GM12878 (cell line): ENCODE measurements at regions not wholly inside any gene's neighbourhood (a gene's known extent, or its start where the extent isn't known, plus 50 kb on each side); places are given as distances from the start of the nearest gene placed in this dataset.

ENCODE experiments used
- ATAC-seq: fragments of 200-7000 bp; cut with Tn5 transposase; 3 replicates; pipeline ENCODE4 v1.9.1; 2020; ENCODE audit warnings: mild to moderate bottlenecking, moderate library complexity
- BruUV-seq: library from RNA; stranded (reverse); fragments of 400-500 nt; replicated peaks from 2 replicates; lab custom pipeline; 2021; lab: Mats Ljungman, UMichigan
- CTCF ChIA-PET: fragments of 300-600 bp; sonication (Branson Sonifier 250); formaldehyde crosslinking; extraction: SDS; loops from one replicate; lab custom pipeline; 2021; ENCODE audit warnings: inconsistent platforms; lab: Yijun Ruan, JAX
- POLR2A ChIA-PET: fragments of 350-600 bp; formaldehyde crosslinking; extraction: SDS; loops from one replicate; lab custom pipeline; 2021; ENCODE audit warnings: inconsistent platforms; lab: Charles Lee
- RAD21 ChIA-PET: fragments of 300-600 bp; sonication (Branson Sonifier 250); formaldehyde crosslinking; loops from one replicate; lab custom pipeline; 2023; ENCODE audit warnings: antibody characterized with exemption; ENCODE audit not compliant: unreplicated experiment; lab: Charles Lee
- SMC1A ChIA-PET: fragments of 300-600 bp; sonication (Branson Sonifier 250); formaldehyde crosslinking; loops from one replicate; lab custom pipeline; 2023; ENCODE audit not compliant: unreplicated experiment, uncharacterized antibody; lab: Charles Lee
- DNase-seq: peaks from one replicate; pipeline ENCODE4 v3.0.0-alpha.2; 2011; ENCODE audit warnings: low read depth, low spot score
- FAIRE-seq: peaks from 3 replicates; lab custom pipeline; 2011; peaks lifted over from hg19 to GRCh38; lab: Jason Lieb, UNC
- H2AFZ ChIP-seq: 2 replicates; pipeline ENCODE4 v1.6.0; 2011; ENCODE audit warnings: low read depth, low read length, control low read depth; ENCODE audit not compliant: control insufficient read depth
- H3K27ac ChIP-seq: 2 replicates; pipeline ENCODE4 v1.5.1; 2011; ENCODE audit warnings: control low read depth; ENCODE audit not compliant: control insufficient read depth, insufficient read depth
- H3K27me3 ChIP-seq, 2 experiments: replicated peaks in 1 of 2; 2 replicates each; pipeline versions ENCODE4 v1.6.0 to v1.6.1; 2011; ENCODE audit warnings: low read length in 1 of 2; ENCODE audit not compliant: control insufficient read depth in 2 of 2, insufficient read depth in 2 of 2
- H3K36me3 ChIP-seq, 2 experiments: 2 replicates each; pipeline ENCODE4 v1.5.1; 2011; ENCODE audit warnings: low read length in 1 of 2; ENCODE audit not compliant: control insufficient read depth in 2 of 2, insufficient read depth in 2 of 2
- H3K4me1 ChIP-seq: 2 replicates; pipeline ENCODE4 v1.6.1; 2011; ENCODE audit warnings: mild to moderate bottlenecking, low read length, moderate library complexity, mixed read lengths; ENCODE audit not compliant: control insufficient read depth, insufficient read depth
- H3K4me2 ChIP-seq: 2 replicates; pipeline ENCODE4 v1.6.0; 2011; ENCODE audit warnings: control low read depth; ENCODE audit not compliant: control insufficient read depth, insufficient read depth
- H3K4me3 ChIP-seq: fragments of 200-600 bp; sonication (generic); 2 replicates; pipeline ENCODE4 v1.5.1; 2016
- H3K79me2 ChIP-seq: 2 replicates; pipeline ENCODE4 v1.6.0; 2011; ENCODE audit warnings: low read length; ENCODE audit not compliant: control insufficient read depth, insufficient read depth
- H3K9ac ChIP-seq: 2 replicates; pipeline ENCODE4 v1.8.0; 2011; ENCODE audit warnings: low read length, control low read depth, mixed read lengths; ENCODE audit not compliant: control insufficient read depth, insufficient read depth
- H3K9me3 ChIP-seq: replicated peaks from 3 replicates; pipeline ENCODE4 v1.5.1; 2011; ENCODE audit warnings: mild to moderate bottlenecking, low read length; ENCODE audit not compliant: control insufficient read depth, insufficient read depth
- H4K20me1 ChIP-seq: 2 replicates; pipeline ENCODE4 v1.6.0; 2011; ENCODE audit not compliant: control insufficient read depth, insufficient read depth
- ATF7 ChIP-seq: fragments of 450-650 bp; IDR thresholded peaks from 2 replicates; pipeline ENCODE4 v1.6.1; 2016; ENCODE audit warnings: low read depth, mild to moderate bottlenecking
- BACH1 ChIP-seq: fragments of 450-650 bp; IDR thresholded peaks from 2 replicates; pipeline ENCODE4 v1.6.1; 2017; ENCODE audit warnings: mild to moderate bottlenecking, borderline replicate concordance
- CBX5 ChIP-seq: sonication (generic); IDR thresholded peaks from 2 replicates; pipeline ENCODE4 v1.6.1; 2016; ENCODE audit warnings: low read depth, moderate library complexity, mild to moderate bottlenecking, inconsistent platforms
- CHD4 ChIP-seq: fragments of 200-600 bp; sonication (generic); IDR thresholded peaks from 2 replicates; pipeline ENCODE4 v1.6.1; 2016; ENCODE audit warnings: mild to moderate bottlenecking
- FOXM1 ChIP-seq: IDR thresholded peaks from 2 replicates; pipeline ENCODE4 v1.6.1; 2012; ENCODE audit warnings: low read depth, mild to moderate bottlenecking, inconsistent platforms, low read length, moderate library complexity
- HDAC6 ChIP-seq: fragments of 200-600 bp; sonication (generic); IDR thresholded peaks from one replicate; pipeline ENCODE4 v1.8.0; 2017; ENCODE audit warnings: antibody characterized with exemption; ENCODE audit not compliant: unreplicated experiment
- KLF5 ChIP-seq: fragments of 450-650 bp; IDR thresholded peaks from 2 replicates; pipeline ENCODE4 v1.6.1; 2014; ENCODE audit warnings: mild to moderate bottlenecking; ENCODE audit not compliant: partially characterized antibody
- MEF2A ChIP-seq: IDR thresholded peaks from 2 replicates; pipeline ENCODE4 v1.6.1; 2011; ENCODE audit warnings: low read depth, mild to moderate bottlenecking, low read length, moderate library complexity; ENCODE audit not compliant: insufficient read depth
- MYB ChIP-seq: fragments of 150-350 bp; IDR thresholded peaks from 2 replicates; pipeline ENCODE4 v1.6.1; 2014; ENCODE audit warnings: mild to moderate bottlenecking, low read depth, low read length, borderline replicate concordance
- NBN ChIP-seq: fragments of 450-650 bp; IDR thresholded peaks from 2 replicates; pipeline ENCODE4 v1.6.1; 2016
- PAX8 ChIP-seq: fragments of 450-650 bp; IDR thresholded peaks from 2 replicates; pipeline ENCODE4 v1.6.1; 2017; ENCODE audit warnings: mild to moderate bottlenecking, moderate library complexity
- POLR2AphosphoS2 ChIP-seq: IDR thresholded peaks from 2 replicates; pipeline ENCODE4 v1.6.1; 2011; ENCODE audit warnings: low read depth, mild to moderate bottlenecking, low read length, improper control_type of control experiment, moderate library complexity
- POU2F2 ChIP-seq: IDR thresholded peaks from 3 replicates; pipeline ENCODE4 v1.6.1; 2011; ENCODE audit warnings: low read depth, mild to moderate bottlenecking, low read length, borderline replicate concordance
- REST ChIP-seq: IDR thresholded peaks from 2 replicates; pipeline ENCODE4 v1.6.1; 2012; ENCODE audit warnings: mild to moderate bottlenecking, low read depth, low read length
- SMAD1 ChIP-seq: fragments of 450-650 bp; IDR thresholded peaks from 2 replicates; pipeline ENCODE4 v1.6.1; 2018; ENCODE audit warnings: mild to moderate bottlenecking, low read depth; ENCODE audit not compliant: partially characterized antibody
- SRF ChIP-seq, 2 experiments: IDR thresholded peaks; 2 replicates each; pipeline ENCODE4 v1.6.1; 2011; ENCODE audit warnings: low read depth in 2 of 2, low read length in 2 of 2, mild to moderate bottlenecking in 1 of 2, moderate library complexity in 1 of 2
- TCF3 ChIP-seq: IDR thresholded peaks from 2 replicates; pipeline ENCODE4 v1.6.1; 2012; ENCODE audit warnings: low read depth, mild to moderate bottlenecking, low read length, borderline replicate concordance; ENCODE audit not compliant: insufficient read depth
- WGBS: methylation state at CpG from one replicate; pipeline ENCODE4 v1.1.6; 2016; ENCODE audit warnings: low lambda C conversion rate; ENCODE audit not compliant: insufficient replicate concordance, insufficient coverage; ENCODE audit errors: missing lambda C conversion rate; 5-methylcytosine and 5-hydroxymethylcytosine counted together
- in situ Hi-C: fragments of 300-500 bp; cut with MboI; formaldehyde crosslinking; loops from 9 replicates; pipeline ENCODE4 v1.14.3; 2018; ENCODE audit warnings: mixed read lengths
- intact Hi-C: fragments of 100-400 bp; cut with micrococcal nuclease; formaldehyde crosslinking; loops from one replicate; pipeline ENCODE4 v1.14.2; 2022; ENCODE audit not compliant: unreplicated experiment
- TF ChIP-seq, protein P1 (sequence below): fragments of 450-650 bp; IDR thresholded peaks from 2 replicates; pipeline ENCODE4 v1.6.1; 2017; ENCODE audit warnings: low read depth, mild to moderate bottlenecking, moderate library complexity
- TF ChIP-seq, protein P2 (sequence below): fragments of 450-650 bp; conservative IDR thresholded peaks from 2 replicates; pipeline ENCODE4 v1.6.1; 2017; ENCODE audit warnings: mild to moderate bottlenecking, moderate library complexity

DNA sequence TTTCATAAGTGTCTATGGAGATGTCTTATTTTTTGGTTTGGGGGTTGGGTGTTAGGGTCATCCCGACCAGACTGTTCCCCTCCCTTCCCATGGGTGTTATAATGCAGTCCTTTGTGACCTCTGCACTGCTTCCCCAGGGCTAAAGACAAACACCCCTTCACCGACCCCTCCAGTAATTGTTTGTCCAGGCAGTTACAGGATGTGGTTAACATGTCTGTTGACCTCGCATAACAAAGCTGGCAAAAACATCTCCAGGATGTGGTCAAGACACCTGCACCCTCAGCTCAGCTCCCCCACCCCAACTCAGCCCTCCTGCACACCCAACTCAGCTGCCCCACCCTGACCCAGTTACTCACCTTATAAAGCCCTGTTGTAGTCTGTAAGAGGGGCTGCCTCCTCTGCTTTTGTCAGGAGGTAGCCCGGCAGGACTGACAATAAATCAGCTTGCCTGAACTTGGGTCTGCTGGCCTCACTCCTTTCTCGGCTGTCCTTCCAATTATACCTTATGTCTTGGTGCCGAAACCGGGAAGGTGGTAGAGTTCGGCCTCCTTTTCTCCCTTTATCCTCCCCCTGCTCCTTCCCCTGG, 102.2 kb downstream of the ZNF92 start:
- H2AFZ ChIP-seq: peak overlapping the region; percentile 51; the same call in 1 of the 2 replicates
- peaks cover 4% of the 10 kb centered on the region; the same call in 2 of the 3 replicates for H3K9me3 ChIP-seq
- H3K4me3 ChIP-seq: no peak overlapping the region
- ChIA-PET CTCF (interaction anchor here (1.1 kb wide), 1 partner anchor 20 kb away, joined by 3 read pairs; no protein-coding TSS in a partner anchor), SMC1A (no interaction called here), POLR2A (no interaction called here), RAD21 (no interaction called here)
- no TSS peak for BruUV-seq
- no peaks in the 10 kb centered on the region for H3K79me2 ChIP-seq
- no peak overlapping the region for H3K9ac ChIP-seq
- H3K4me1 ChIP-seq: peaks cover 7% of the 10 kb centered on the region
- 36% methylated on average over 8 of the region's 8 CpGs for WGBS
- H3K4me2 ChIP-seq: peak overlapping the region; percentile 17; the same call in 1 of the 2 replicates
- in situ Hi-C loops (no loop called here), intact Hi-C loops (no loop called here)
- FAIRE-seq: no peak
- peak overlapping the region; percentile 53 for H3K27ac ChIP-seq
- H3K36me3 ChIP-seq: no peaks in the 10 kb centered on the region
- no peaks in the 10 kb centered on the region for H3K27me3 ChIP-seq
- peak; percentile 95 for ATAC-seq
- DNase-seq: peak; percentile 67
- no peaks in the 10 kb centered on the region for H4K20me1 ChIP-seq
- 0 out of 3 replicates have a peak, but pooled peaks have one; percentile 35 for TF ChIP-seq POU2F2
- peak; percentile 66; the same call in 1 of the 2 replicates for TF ChIP-seq MYB
- TF ChIP-seq CHD4: no peak
- peak; percentile 82; the same call in 1 of the 2 replicates for TF ChIP-seq TCF3
- no peak for TF ChIP-seq FOXM1
- TF ChIP-seq CBX5: no peak
- no peak for TF ChIP-seq POLR2AphosphoS2
- no peak for TF ChIP-seq SRF (IDR thresholded peaks at IDR 0.05; ENCODE audit: low read depth in 2 of 2, low read length in 2 of 2)
- TF ChIP-seq, protein P1, sequence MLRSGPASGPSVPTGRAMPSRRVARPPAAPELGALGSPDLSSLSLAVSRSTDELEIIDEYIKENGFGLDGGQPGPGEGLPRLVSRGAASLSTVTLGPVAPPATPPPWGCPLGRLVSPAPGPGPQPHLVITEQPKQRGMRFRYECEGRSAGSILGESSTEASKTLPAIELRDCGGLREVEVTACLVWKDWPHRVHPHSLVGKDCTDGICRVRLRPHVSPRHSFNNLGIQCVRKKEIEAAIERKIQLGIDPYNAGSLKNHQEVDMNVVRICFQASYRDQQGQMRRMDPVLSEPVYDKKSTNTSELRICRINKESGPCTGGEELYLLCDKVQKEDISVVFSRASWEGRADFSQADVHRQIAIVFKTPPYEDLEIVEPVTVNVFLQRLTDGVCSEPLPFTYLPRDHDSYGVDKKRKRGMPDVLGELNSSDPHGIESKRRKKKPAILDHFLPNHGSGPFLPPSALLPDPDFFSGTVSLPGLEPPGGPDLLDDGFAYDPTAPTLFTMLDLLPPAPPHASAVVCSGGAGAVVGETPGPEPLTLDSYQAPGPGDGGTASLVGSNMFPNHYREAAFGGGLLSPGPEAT: no peak
- no peak for TF ChIP-seq MEF2A
- TF ChIP-seq, protein P2, sequence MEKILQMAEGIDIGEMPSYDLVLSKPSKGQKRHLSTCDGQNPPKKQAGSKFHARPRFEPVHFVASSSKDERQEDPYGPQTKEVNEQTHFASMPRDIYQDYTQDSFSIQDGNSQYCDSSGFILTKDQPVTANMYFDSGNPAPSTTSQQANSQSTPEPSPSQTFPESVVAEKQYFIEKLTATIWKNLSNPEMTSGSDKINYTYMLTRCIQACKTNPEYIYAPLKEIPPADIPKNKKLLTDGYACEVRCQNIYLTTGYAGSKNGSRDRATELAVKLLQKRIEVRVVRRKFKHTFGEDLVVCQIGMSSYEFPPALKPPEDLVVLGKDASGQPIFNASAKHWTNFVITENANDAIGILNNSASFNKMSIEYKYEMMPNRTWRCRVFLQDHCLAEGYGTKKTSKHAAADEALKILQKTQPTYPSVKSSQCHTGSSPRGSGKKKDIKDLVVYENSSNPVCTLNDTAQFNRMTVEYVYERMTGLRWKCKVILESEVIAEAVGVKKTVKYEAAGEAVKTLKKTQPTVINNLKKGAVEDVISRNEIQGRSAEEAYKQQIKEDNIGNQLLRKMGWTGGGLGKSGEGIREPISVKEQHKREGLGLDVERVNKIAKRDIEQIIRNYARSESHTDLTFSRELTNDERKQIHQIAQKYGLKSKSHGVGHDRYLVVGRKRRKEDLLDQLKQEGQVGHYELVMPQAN: no peak
- no peak for TF ChIP-seq ATF7
- no peak for TF ChIP-seq REST
- TF ChIP-seq HDAC6: no peak
- TF ChIP-seq KLF5: no peak
- TF ChIP-seq BACH1: no peak
- TF ChIP-seq SMAD1: no peak
- TF ChIP-seq PAX8: no peak
- no peak for TF ChIP-seq NBN
